ENCODE measurements at regions not wholly inside any gene's neighbourhood (a gene's known extent, or its start where the extent isn't known, plus 50 kb on each side); places are given as distances from the start of the nearest gene placed in this dataset.
"Not testable (repeated sequence)": the region's sequence is repeated elsewhere in the genome, so short reads cannot be mapped to it uniquely, and the experiment has no call there.

GRCh38 chr16:75860326-75861053, 134.2 kb upstream of the CPHXL start:
- no peak overlapping the region for H3K4me3 ChIP-seq (replicated peaks in 1 of 2; ENCODE audit: low read depth in 2 of 2, low read length in 2 of 2)
- no peak for TF ChIP-seq CTCF (IDR thresholded peaks at IDR 0.05; ENCODE audit: low read depth, low read length)
- no peak for DNase-seq (ENCODE audit: low read depth in 2 of 2)

GRCh38 chr16:75861311-75862097, 135.2 kb upstream of the CPHXL start:
- DNase-seq (ENCODE audit: low read depth in 2 of 2) = no peak
- TF ChIP-seq CTCF (IDR thresholded peaks at IDR 0.05; ENCODE audit: low read depth, low read length) = no peak
- H3K4me3 ChIP-seq (replicated peaks in 1 of 2; ENCODE audit: low read depth in 2 of 2, low read length in 2 of 2) = no peak overlapping the region

- H3K4me3 ChIP-seq (replicated peaks in 1 of 2; ENCODE audit: low read depth in 2 of 2, low read length in 2 of 2) = no peak overlapping the region
- TF ChIP-seq CTCF (IDR thresholded peaks at IDR 0.05; ENCODE audit: low read depth, low read length) = no peak
- no peak for DNase-seq (ENCODE audit: low read depth in 2 of 2)
Measured at GRCh38 chr16:75862098-75862386, 135.8 kb upstream of the CPHXL start.

- no peak for DNase-seq (ENCODE audit: low read depth in 2 of 2)
- no peak for TF ChIP-seq CTCF (IDR thresholded peaks at IDR 0.05; ENCODE audit: low read depth, low read length)
- no peak overlapping the region for H3K4me3 ChIP-seq (replicated peaks in 1 of 2; ENCODE audit: low read depth in 2 of 2, low read length in 2 of 2)
Measured at GRCh38 chr16:75864243-75864642, 138.0 kb upstream of the CPHXL start.

GRCh38 chr16:75865736-75866135, 139.4 kb upstream of the CPHXL start:
- DNase-seq (ENCODE audit: low read depth in 2 of 2) = no peak
- H3K4me3 ChIP-seq (replicated peaks in 1 of 2; ENCODE audit: low read depth in 2 of 2, low read length in 2 of 2) = no peak overlapping the region
- TF ChIP-seq CTCF (IDR thresholded peaks at IDR 0.05; ENCODE audit: low read depth, low read length) = no peak

- no peak overlapping the region for H3K4me3 ChIP-seq (replicated peaks in 1 of 2; ENCODE audit: low read depth in 2 of 2, low read length in 2 of 2)
- TF ChIP-seq CTCF (IDR thresholded peaks at IDR 0.05; ENCODE audit: low read depth, low read length) = no peak
- DNase-seq (ENCODE audit: low read depth in 2 of 2) = no peak
Measured at GRCh38 chr16:75868636-75869632, 142.6 kb upstream of the CPHXL start.

GRCh38 chr16:75881280-75881679, 155.0 kb upstream of the CPHXL start:
- H3K4me3 ChIP-seq (replicated peaks in 1 of 2; ENCODE audit: low read depth in 2 of 2, low read length in 2 of 2); DNase-seq (ENCODE audit: low read depth in 2 of 2): not testable (repeated sequence)
